Esophagus muscularis mucosa (tissue), 4 donors: ENCODE measurements at regions not wholly inside any gene's neighbourhood (a gene's known extent, or its start where the extent isn't known, plus 50 kb on each side); places are given as distances from the start of the nearest gene placed in this dataset.

ENCODE experiments used
- DNase-seq: peaks from one replicate; pipeline ENCODE4 v3.0.0-alpha.2; 2017; ENCODE audit errors: extremely low spot score
- H3K27ac ChIP-seq, 4 donors: fragments of 200-600 bp; sonication (generic); replicated peaks in 1 of 4; 1 replicate in 3 of 4; 2 replicates in 1 of 4; pipeline ENCODE4 v1.5.1; 2016 to 2019; ENCODE audit warnings: mild to moderate bottlenecking in 1 of 4
- H3K27me3 ChIP-seq, 4 donors: fragments of 200-600 bp; sonication (generic); one replicate each; pipeline versions ENCODE4 v1.5.1 to v1.6.0; 2016 to 2019
- H3K36me3 ChIP-seq, 4 donors: fragments of 200-600 bp; sonication (generic); one replicate each; pipeline ENCODE4 v1.5.1; 2016 to 2019
- H3K4me1 ChIP-seq, 4 donors: fragments of 200-600 bp; sonication (generic); one replicate each; pipeline ENCODE4 v1.5.1; 2016 to 2019
- H3K4me3 ChIP-seq, 4 donors: fragments of 200-600 bp; sonication (generic); 1 replicate in 2 of 4; 2 replicates in 2 of 4; pipeline ENCODE4 v1.5.1; 2016 to 2019; ENCODE audit warnings: mild to moderate bottlenecking in 4 of 4, moderate library complexity in 1 of 4
- H3K9me3 ChIP-seq, 4 donors: fragments of 200-600 bp; sonication (generic); 1 replicate in 3 of 4; 2 replicates in 1 of 4; pipeline ENCODE4 v1.5.1; 2016 to 2019
- EP300 ChIP-seq: sonication (generic); formaldehyde crosslinking; IDR thresholded peaks from one replicate; pipeline ENCODE4 v1.6.1; 2017; ENCODE audit warnings: antibody characterized with exemption
- POLR2A ChIP-seq: fragments of 450-650 bp; IDR thresholded peaks from one replicate; pipeline ENCODE4 v1.6.1; 2017; ENCODE audit warnings: antibody characterized with exemption, moderate library complexity, mild to moderate bottlenecking, low read depth
- POLR2AphosphoS5 ChIP-seq, 2 donors: sonication (generic); formaldehyde crosslinking; IDR thresholded peaks; one replicate each; pipeline ENCODE4 v1.6.1; 2017; ENCODE audit warnings: antibody characterized with exemption in 2 of 2
- WGBS: methylation state at CpG from one replicate; pipeline ENCODE4 v1.1.5; 2018; 5-methylcytosine and 5-hydroxymethylcytosine counted together
- intact Hi-C: fragments of 100-400 bp; cut with DNase I; formaldehyde crosslinking; loops from one replicate; pipeline ENCODE4 v1.15.1; 2023
- TF ChIP-seq, protein P1 (sequence below), 3 experiments: fragments of 200-600 bp in 2 of 3; fragments of 450-650 bp in 1 of 3; sonication (generic) in 2 of 3; IDR thresholded peaks; one replicate each; pipeline ENCODE4 v1.5.1; 2017 to 2019; ENCODE audit warnings: antibody characterized with exemption in 3 of 3, mild to moderate bottlenecking in 2 of 3, moderate library complexity in 1 of 3

DNA sequence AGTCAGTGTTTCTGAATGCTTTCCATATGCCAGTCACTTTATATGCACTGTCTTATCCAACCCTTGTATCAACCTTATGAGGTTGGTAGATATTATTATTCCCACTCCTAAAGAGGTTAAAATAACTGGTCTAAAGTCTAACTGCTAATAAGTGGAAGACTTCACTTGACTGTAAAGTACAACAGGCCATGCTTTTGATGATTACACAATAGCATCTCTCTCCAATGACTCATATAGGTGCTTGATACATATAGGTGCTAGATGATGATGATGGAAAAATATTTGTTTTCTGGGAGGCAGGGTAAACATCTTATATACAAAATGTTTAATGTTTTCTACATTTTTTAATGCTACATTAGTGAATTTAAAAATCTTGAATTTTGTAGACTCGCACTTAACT lies 75.9 kb upstream of the NR3C1 start:
- H3K27me3 ChIP-seq, result no peaks in the 10 kb centered on the region
- no peaks in the 10 kb centered on the region for H3K9me3 ChIP-seq
- 100% methylated on average over 1 of the region's 1 CpG for WGBS
- H3K4me1 ChIP-seq, result peaks cover 0 to 15% (median 8%) of the 10 kb centered on the region in 4 donors
- TF ChIP-seq POLR2AphosphoS5 (IDR thresholded peaks at IDR 0.05) (no peak), EP300 (no peak), POLR2A (no peak)
- TF ChIP-seq, protein P1, sequence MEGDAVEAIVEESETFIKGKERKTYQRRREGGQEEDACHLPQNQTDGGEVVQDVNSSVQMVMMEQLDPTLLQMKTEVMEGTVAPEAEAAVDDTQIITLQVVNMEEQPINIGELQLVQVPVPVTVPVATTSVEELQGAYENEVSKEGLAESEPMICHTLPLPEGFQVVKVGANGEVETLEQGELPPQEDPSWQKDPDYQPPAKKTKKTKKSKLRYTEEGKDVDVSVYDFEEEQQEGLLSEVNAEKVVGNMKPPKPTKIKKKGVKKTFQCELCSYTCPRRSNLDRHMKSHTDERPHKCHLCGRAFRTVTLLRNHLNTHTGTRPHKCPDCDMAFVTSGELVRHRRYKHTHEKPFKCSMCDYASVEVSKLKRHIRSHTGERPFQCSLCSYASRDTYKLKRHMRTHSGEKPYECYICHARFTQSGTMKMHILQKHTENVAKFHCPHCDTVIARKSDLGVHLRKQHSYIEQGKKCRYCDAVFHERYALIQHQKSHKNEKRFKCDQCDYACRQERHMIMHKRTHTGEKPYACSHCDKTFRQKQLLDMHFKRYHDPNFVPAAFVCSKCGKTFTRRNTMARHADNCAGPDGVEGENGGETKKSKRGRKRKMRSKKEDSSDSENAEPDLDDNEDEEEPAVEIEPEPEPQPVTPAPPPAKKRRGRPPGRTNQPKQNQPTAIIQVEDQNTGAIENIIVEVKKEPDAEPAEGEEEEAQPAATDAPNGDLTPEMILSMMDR (IDR thresholded peaks at IDR 0.05), result no peak
- H3K27ac ChIP-seq, result no peak overlapping the region
- DNase-seq, result no peak
- no peak overlapping the region for H3K4me3 ChIP-seq
- intact Hi-C loops, result no loop called here
- H3K36me3 ChIP-seq, result no peaks in the 10 kb centered on the region

DNA sequence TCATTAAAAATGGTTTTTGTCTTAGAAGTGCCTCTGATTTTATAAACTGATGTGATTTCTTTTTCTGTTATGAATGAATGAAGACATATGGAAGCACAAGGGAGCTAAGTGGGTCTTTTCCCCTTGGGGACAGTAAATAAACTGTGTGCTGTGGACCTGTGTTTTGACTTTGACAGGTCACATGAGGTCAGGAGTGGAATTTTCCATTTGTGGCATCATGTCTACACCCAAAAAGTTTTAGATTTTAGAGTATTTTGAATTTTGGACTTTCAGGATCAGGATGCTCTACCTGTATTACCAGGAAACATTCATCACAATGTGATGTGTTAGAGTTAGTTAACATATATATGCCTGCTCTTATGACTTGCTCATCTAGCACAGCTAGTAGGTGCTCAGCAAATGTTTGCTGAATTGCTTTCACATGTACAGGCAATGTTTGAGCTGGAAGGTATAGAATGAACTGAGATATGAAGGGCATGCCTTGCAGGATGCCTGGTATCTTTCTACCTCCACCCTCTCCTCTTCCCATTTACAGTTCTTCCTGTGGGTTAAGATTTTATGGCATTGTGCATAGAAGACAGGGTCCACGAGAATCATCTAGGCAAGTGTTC lies 73.2 kb upstream of the NR3C1 start:
- Histone ChIP-seq H3K27ac (no peak overlapping the region), H3K4me3 (no peak overlapping the region), H3K9me3 (no peaks in the 10 kb centered on the region), H3K27me3 (no peaks in the 10 kb centered on the region), H3K36me3 (no peaks in the 10 kb centered on the region), H3K4me1 (peaks cover 6 to 14% (median 11%) of the 10 kb centered on the region in 4 donors)
- intact Hi-C loops, result no loop called here
- 100% methylated on average over 1 of the region's 1 CpG for WGBS
- TF ChIP-seq, protein P1 (IDR thresholded peaks at IDR 0.05), result no peak
- no peak for TF ChIP-seq POLR2AphosphoS5 (IDR thresholded peaks at IDR 0.05)
- no peak for TF ChIP-seq EP300
- TF ChIP-seq POLR2A, result no peak
- DNase-seq, result no peak

DNA sequence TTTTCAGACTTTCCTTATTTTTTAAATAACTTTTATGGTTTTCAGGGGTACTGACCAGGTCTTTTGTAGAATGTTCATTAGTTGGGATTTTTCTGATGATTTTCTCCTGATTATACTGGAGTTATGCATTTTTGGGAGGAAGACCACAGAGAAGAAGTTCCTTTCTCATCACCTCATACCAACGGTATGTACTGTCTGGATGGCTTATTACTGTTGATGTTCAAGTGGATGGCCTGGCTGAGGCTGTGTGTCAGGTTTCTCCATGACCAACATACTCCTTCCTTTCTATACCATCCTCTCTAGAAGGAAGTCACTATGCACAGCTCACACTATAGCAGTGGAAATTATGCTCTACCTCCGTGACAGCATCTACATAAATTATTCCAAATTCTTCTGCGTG lies 71.1 kb upstream of the NR3C1 start:
- no peak overlapping the region for H3K27ac ChIP-seq
- intact Hi-C loops, result no loop called here
- WGBS, result 66% methylated on average over 3 of the region's 3 CpGs

DNA sequence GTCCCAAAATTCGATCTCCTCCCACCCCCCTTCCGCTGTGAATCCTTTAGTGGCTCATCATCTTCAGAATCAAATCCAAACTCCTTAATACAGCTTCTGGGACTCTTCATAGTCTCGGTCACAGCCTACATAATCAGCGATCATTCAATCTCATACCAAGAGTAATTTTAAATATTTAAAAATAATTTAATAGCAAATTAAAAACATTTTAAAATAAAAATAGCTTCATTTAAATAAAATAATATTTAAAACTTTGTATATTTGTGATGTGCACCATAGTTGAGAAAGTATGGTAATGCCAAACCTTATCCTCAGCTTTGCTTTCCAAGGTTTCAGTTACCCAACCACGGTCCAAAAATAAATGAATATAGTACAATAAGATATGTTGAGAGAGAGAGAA lies 70.0 kb upstream of the NR3C1 start:
- intact Hi-C loops, result no loop called here
- Histone ChIP-seq H3K4me3 (no peak overlapping the region), H3K4me1 (peaks cover 6 to 19% (median 13%) of the 10 kb centered on the region in 4 donors), H3K27me3 (no peaks in the 10 kb centered on the region), H3K36me3 (no peaks in the 10 kb centered on the region), H3K27ac (no peak overlapping the region), H3K9me3 (no peaks in the 10 kb centered on the region)
- no peak for TF ChIP-seq POLR2AphosphoS5 (IDR thresholded peaks at IDR 0.05)
- TF ChIP-seq, protein P1 (IDR thresholded peaks at IDR 0.05), result no peak
- TF ChIP-seq EP300, result no peak
- no peak for TF ChIP-seq POLR2A
- no peak for DNase-seq
- 75% methylated on average over 5 of the region's 5 CpGs for WGBS

More for the DNA sequence above, 71.1 kb upstream of the NR3C1 start:
- no peaks in the 10 kb centered on the region for H3K36me3 ChIP-seq
- TF ChIP-seq EP300, result no peak
- no peak for TF ChIP-seq POLR2AphosphoS5 (IDR thresholded peaks at IDR 0.05)
- TF ChIP-seq, protein P1 (IDR thresholded peaks at IDR 0.05), result no peak
- no peak for TF ChIP-seq POLR2A
- no peak overlapping the region for H3K4me3 ChIP-seq
- H3K4me1 ChIP-seq, result peaks cover 6 to 19% (median 13%) of the 10 kb centered on the region in 4 donors
- H3K27me3 ChIP-seq, result no peaks in the 10 kb centered on the region
- no peaks in the 10 kb centered on the region for H3K9me3 ChIP-seq
- no peak for DNase-seq

DNA sequence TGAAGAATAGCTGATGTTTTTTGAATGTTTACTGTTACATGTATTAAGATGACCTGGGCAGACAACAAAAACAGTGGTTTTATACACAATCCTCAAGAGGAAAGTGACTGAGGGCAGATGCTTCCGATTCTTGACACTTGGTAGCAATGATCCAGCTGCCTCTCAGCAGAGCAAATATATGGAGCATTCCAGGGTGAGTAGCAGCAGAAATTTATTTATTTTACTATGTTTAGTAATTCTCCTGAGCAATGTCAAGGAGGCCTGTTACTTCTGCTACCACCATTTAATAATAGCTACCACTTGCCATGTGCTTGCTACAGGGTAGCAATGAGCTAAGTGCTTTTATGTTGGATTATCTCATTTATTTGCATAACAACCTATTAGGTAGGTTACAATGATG lies 69.1 kb upstream of the NR3C1 start:
- H3K4me1 ChIP-seq, result peaks cover 6 to 19% (median 13%) of the 10 kb centered on the region in 4 donors
- TF ChIP-seq POLR2AphosphoS5 (IDR thresholded peaks at IDR 0.05), result no peak
- no peak overlapping the region for H3K4me3 ChIP-seq
- 94% methylated on average over 1 of the region's 1 CpG for WGBS
- H3K9me3 ChIP-seq, result no peaks in the 10 kb centered on the region
- no peak for DNase-seq
- intact Hi-C loops, result no loop called here
- no peaks in the 10 kb centered on the region for H3K36me3 ChIP-seq
- H3K27ac ChIP-seq, result no peak overlapping the region
- no peaks in the 10 kb centered on the region for H3K27me3 ChIP-seq
